GM19468 (cell line): ENCODE measurements at regions not wholly inside any gene's neighbourhood (a gene's known extent, or its start where the extent isn't known, plus 50 kb on each side); places are given as distances from the start of the nearest gene placed in this dataset.

ENCODE experiments used
- ATAC-seq: cut with Tn5 transposase; IDR thresholded peaks from one replicate; pipeline ENCODE4 v1.9.1; 2021; ENCODE audit warnings: mild to moderate bottlenecking, moderate library complexity, moderate number of reproducible peaks; ENCODE audit not compliant: unreplicated experiment; ENCODE audit errors: extremely low read depth

- ATAC-seq = no peak
Observed at GRCh38 chr18:57301573-57302559, 50.5 kb upstream of the ST8SIA3 start.
